ENCODE measurements at regions not wholly inside any gene's neighbourhood (a gene's known extent, or its start where the extent isn't known, plus 50 kb on each side); places are given as distances from the start of the nearest gene placed in this dataset.

GRCh38 chr9:665296-665695 lies 176.2 kb upstream of the DMRT1 start (continued):
- TF ChIP-seq PAWR (CRISPR knock-in tag; IDR thresholded peaks at IDR 0.05; ENCODE audit: borderline replicate concordance) (no peak), ZNF235 (CRISPR knock-in tag; IDR thresholded peaks at IDR 0.05; ENCODE audit: borderline replicate concordance) (no peak), KDM3A (CRISPR knock-in tag; IDR thresholded peaks at IDR 0.05; ENCODE audit: low read depth) (no peak), ZNF792 (CRISPR knock-in tag; IDR thresholded peaks at IDR 0.05) (no peak), NR3C1 (CRISPR knock-in tag; IDR thresholded peaks at IDR 0.05) (no peak)

GRCh38 chr9:671997-672396 lies 169.5 kb upstream of the DMRT1 start:
- ATAC-seq = no peak
- no TSS peak for BruUV-seq (replicated peaks)
- intact Hi-C loops (cut with micrococcal nuclease; ENCODE audit: unreplicated experiment) = loop anchor here (5.0 kb wide), 2 partner anchors 35 to 45 kb away; no protein-coding TSS in a partner anchor
- Histone ChIP-seq H4K20me1 (ENCODE audit: insufficient read depth, low read length) (no peaks in the 10 kb centered on the region), H3K27ac (ENCODE audit: extremely low read length, insufficient read depth, low read length) (no peak overlapping the region), H3K27me3 (ENCODE audit: control insufficient read depth in 1 of 2, insufficient read depth in 2 of 2, low read length in 2 of 2) (no peaks in the 10 kb centered on the region), H3K9ac (ENCODE audit: insufficient read depth, low read depth, low read length) (no peak overlapping the region), H3K4me2 (ENCODE audit: low read depth, low read length) (no peak overlapping the region), H3K36me3 (replicated peaks in 1 of 2; ENCODE audit: control insufficient read depth in 1 of 2, insufficient read depth in 2 of 2, low read length in 2 of 2) (no peaks in the 10 kb centered on the region), H3K4me3 (replicated peaks in 1 of 3; ENCODE audit: insufficient read depth in 1 of 3, low read depth in 2 of 3, low read length in 3 of 3) (no peak overlapping the region), H3K79me2 (ENCODE audit: insufficient read depth, low read length) (no peaks in the 10 kb centered on the region), H3K4me1 (ENCODE audit: insufficient read depth, low read length) (peaks cover 68% of the 10 kb centered on the region), H3K9me3 (ENCODE audit: low read length) (peaks cover 9% of the 10 kb centered on the region), H2AFZ (ENCODE audit: low read length) (no peak overlapping the region)
- POLR2A ChIA-PET = interaction anchor here (3.9 kb wide), 1 partner anchor 13 kb away, joined by 64 read pairs; no protein-coding TSS in a partner anchor
- CTCF ChIA-PET (ENCODE audit: low intra/inter-chr PET ratio, low total read pairs) = no interaction called here
- 96% methylated on average over 2 of the region's 2 CpGs for WGBS (ENCODE audit: low lambda C conversion rate)
- no peak for FAIRE-seq
- no peak for DNase-seq (ENCODE audit: low spot score)
- no peak for TF ChIP-seq ZFP37 (CRISPR knock-in tag; IDR thresholded peaks at IDR 0.05; ENCODE audit: borderline replicate concordance)
- no peak for TF ChIP-seq ZNF740 (CRISPR knock-in tag; IDR thresholded peaks at IDR 0.05)
- TF ChIP-seq ZNF513 (CRISPR knock-in tag; conservative IDR thresholded peaks at IDR 0.05) = no peak
- TF ChIP-seq ZMYM4 (CRISPR knock-in tag; IDR thresholded peaks at IDR 0.05) = no peak
- TF ChIP-seq STAG1 (CRISPR knock-in tag; IDR thresholded peaks at IDR 0.05) = no peak
- no peak for TF ChIP-seq HDAC1 (CRISPR knock-in tag; IDR thresholded peaks at IDR 0.05)
- no peak for TF ChIP-seq MYNN (CRISPR knock-in tag; IDR thresholded peaks at IDR 0.05; ENCODE audit: low read depth)
- no peak for TF ChIP-seq ZNF3 (CRISPR knock-in tag; IDR thresholded peaks at IDR 0.05)
- TF ChIP-seq ZNF546 (CRISPR knock-in tag; conservative IDR thresholded peaks at IDR 0.05) = no peak
- no peak for TF ChIP-seq ZNF580 (CRISPR knock-in tag; IDR thresholded peaks at IDR 0.05; ENCODE audit: borderline replicate concordance, low read depth)
- TF ChIP-seq ZNF709 (CRISPR knock-in tag; IDR thresholded peaks at IDR 0.05) = no peak
- TF ChIP-seq MAFF (IDR thresholded peaks at IDR 0.05; ENCODE audit: low read depth, low read length) = no peak
- TF ChIP-seq TCF7L2 (IDR thresholded peaks at IDR 0.05; ENCODE audit: low read depth, low read length) = no peak
- TF ChIP-seq ZSCAN9 (CRISPR knock-in tag; IDR thresholded peaks at IDR 0.05; ENCODE audit: borderline replicate concordance) = no peak
- no peak for TF ChIP-seq ZNF234 (CRISPR knock-in tag; conservative IDR thresholded peaks at IDR 0.05)
- no peak for TF ChIP-seq KDM6A (CRISPR knock-in tag; IDR thresholded peaks at IDR 0.05; ENCODE audit: low read depth)
- TF ChIP-seq KDM5A (IDR thresholded peaks at IDR 0.05; ENCODE audit: borderline replicate concordance, low read length) = no peak
- no peak for TF ChIP-seq MEIS1 (CRISPR knock-in tag; IDR thresholded peaks at IDR 0.05; ENCODE audit: borderline replicate concordance)
- no peak for TF ChIP-seq ZNF598 (CRISPR knock-in tag; IDR thresholded peaks at IDR 0.05; ENCODE audit: borderline replicate concordance)
- in situ Hi-C loops (cut with HindIII; ENCODE audit: extremely low pct_ligation_motif_present, low pct_unique_long_range_greater_than_20kb) = no loop called here

Measured in HepG2 (cell line).